Keratinocyte (primary cell): ENCODE measurements at regions not wholly inside any gene's neighbourhood (a gene's known extent, or its start where the extent isn't known, plus 50 kb on each side); places are given as distances from the start of the nearest gene placed in this dataset.

Experiments used
- DNase-seq: peaks from one replicate; pipeline ENCODE4 v3.0.0-alpha.2; 2011; ENCODE audit warnings: low read depth, missing footprints, low spot score
- FAIRE-seq: peaks from 2 replicates; lab custom pipeline; 2011; peaks lifted over from hg19 to GRCh38; lab: Jason Lieb, UNC
- H2AFZ ChIP-seq: 2 replicates; pipeline ENCODE4 v1.6.0; 2012; ENCODE audit warnings: low read length, control low read depth, inconsistent platforms; ENCODE audit not compliant: control insufficient read depth
- H3K27ac ChIP-seq: 2 replicates; pipeline ENCODE4 v1.5.1; 2011; ENCODE audit warnings: low read length; ENCODE audit not compliant: control insufficient read depth, insufficient read depth
- H3K27me3 ChIP-seq: 3 replicates; pipeline ENCODE4 v1.6.0; 2011; ENCODE audit warnings: low read length; ENCODE audit not compliant: control insufficient read depth, insufficient read depth; ENCODE audit errors: extremely low read depth
- H3K36me3 ChIP-seq, 2 experiments: 2 replicates in 1 of 2; 3 replicates in 1 of 2; pipeline ENCODE4 v1.5.1; 2011; ENCODE audit warnings: low read length in 2 of 2, mild to moderate bottlenecking in 1 of 2; ENCODE audit not compliant: control insufficient read depth in 2 of 2, insufficient read depth in 2 of 2; ENCODE audit errors: extremely low read depth in 1 of 2
- H3K4me1 ChIP-seq: 3 replicates; pipeline ENCODE4 v1.5.1; 2011; ENCODE audit warnings: low read length; ENCODE audit not compliant: control insufficient read depth, insufficient read depth; ENCODE audit errors: extremely low read depth
- H3K4me2 ChIP-seq: 3 replicates; pipeline ENCODE4 v1.6.0; 2011; ENCODE audit warnings: low read depth, low read length; ENCODE audit not compliant: control insufficient read depth, insufficient read depth; ENCODE audit errors: extremely low read depth
- H3K4me3 ChIP-seq, 3 experiments: fragments of 200-600 bp in 1 of 3; sonication (generic) in 1 of 3; 2 replicates in 2 of 3; 3 replicates in 1 of 3; pipeline ENCODE4 v1.5.1; 2011 to 2016; ENCODE audit warnings: low read length in 3 of 3, mild to moderate bottlenecking in 3 of 3, control low read depth in 2 of 3, inconsistent platforms in 1 of 3, low read depth in 1 of 3, mixed read lengths in 1 of 3, mixed run types in 1 of 3, moderate library complexity in 1 of 3; ENCODE audit not compliant: control insufficient read depth in 2 of 3, insufficient read depth in 2 of 3; ENCODE audit errors: extremely low read depth in 1 of 3
- H3K79me2 ChIP-seq: 2 replicates; pipeline ENCODE4 v1.6.0; 2012; ENCODE audit warnings: low read length; ENCODE audit not compliant: control insufficient read depth, insufficient read depth
- H3K9ac ChIP-seq: 3 replicates; pipeline ENCODE4 v1.6.0; 2011; ENCODE audit warnings: low read length; ENCODE audit not compliant: control insufficient read depth, insufficient read depth; ENCODE audit errors: extremely low read depth
- H3K9me1 ChIP-seq: 3 replicates; pipeline ENCODE4 v1.6.0; 2011; ENCODE audit warnings: low read length; ENCODE audit not compliant: control insufficient read depth, insufficient read depth; ENCODE audit errors: extremely low read depth
- H3K9me3 ChIP-seq: 2 replicates; pipeline ENCODE4 v1.5.1; 2012; ENCODE audit warnings: low read depth, low read length; ENCODE audit not compliant: control insufficient read depth
- H4K20me1 ChIP-seq: 3 replicates; pipeline ENCODE4 v1.6.0; 2011; ENCODE audit warnings: low read length; ENCODE audit not compliant: control insufficient read depth, insufficient read depth; ENCODE audit errors: extremely low read depth
- CTCF ChIP-seq, 3 experiments: IDR thresholded peaks in 1 of 3; conservative IDR thresholded peaks in 1 of 3; optimal IDR thresholded peaks in 1 of 3; 2 replicates in 2 of 3; 3 replicates in 1 of 3; pipeline versions ENCODE3 to v1.5.1; 2011; ENCODE audit warnings: low read length in 3 of 3, mild to moderate bottlenecking in 3 of 3, moderate library complexity in 2 of 3, control low read depth in 1 of 3, inconsistent platforms in 1 of 3; ENCODE audit not compliant: insufficient read depth in 2 of 3; ENCODE audit errors: extremely low read depth in 1 of 3
- EZH2 ChIP-seq: IDR thresholded peaks from one replicate; pipeline ENCODE4 v1.6.1; 2012; ENCODE audit warnings: inconsistent platforms, mild to moderate bottlenecking, low read length, moderate library complexity
- dilution Hi-C: fragments of 300-500 bp; cut with MboI; formaldehyde crosslinking; loops from one replicate; pipeline ENCODE4 v1.7.0; 2020; ENCODE audit warnings: low sequenced_read_pairs; ENCODE audit not compliant: extremely low pct_ligation_motif_present

GRCh38 chr22:49599691-49600455 lies 227.8 kb downstream of the BRD1 start:
- Histone ChIP-seq H3K27me3 (no peaks in the 10 kb centered on the region), H3K36me3 (no peaks in the 10 kb centered on the region), H3K4me1 (no peaks in the 10 kb centered on the region), H3K4me3 (no peak overlapping the region), H3K79me2 (no peaks in the 10 kb centered on the region), H3K27ac (no peak overlapping the region), H3K9me1 (no peaks in the 10 kb centered on the region), H4K20me1 (no peaks in the 10 kb centered on the region), H3K9ac (no peak overlapping the region), H3K9me3 (peaks cover 31% of the 10 kb centered on the region), H2AFZ (no peak overlapping the region), H3K4me2 (no peak overlapping the region)
- dilution Hi-C loops, result no loop called here
- TF ChIP-seq CTCF (optimal IDR thresholded peaks at IDR 0.05 in 1 of 3, IDR thresholded peaks at IDR 0.05 in 1 of 3, conservative IDR thresholded peaks at IDR 0.05 in 1 of 3; ENCODE audit: extremely low read depth in 1 of 3, insufficient read depth in 2 of 3, low read length in 3 of 3) (no peak), EZH2 (no peak)
- FAIRE-seq (no peak), DNase-seq (no peak)

GRCh38 chr22:49599039-49599438 lies 228.6 kb downstream of the BRD1 start:
- no peaks in the 10 kb centered on the region for H3K79me2 ChIP-seq
- H3K9me3 ChIP-seq, result peaks cover 31% of the 10 kb centered on the region
- FAIRE-seq, result no peak

More at GRCh38 chr22:49599039-49599438, 228.6 kb downstream of the BRD1 start:
- no peaks in the 10 kb centered on the region for H3K27me3 ChIP-seq
- dilution Hi-C loops, result no loop called here
- H2AFZ ChIP-seq, result no peak overlapping the region
- no peaks in the 10 kb centered on the region for H3K4me1 ChIP-seq
- no peak for DNase-seq
- TF ChIP-seq CTCF (optimal IDR thresholded peaks at IDR 0.05 in 1 of 3, IDR thresholded peaks at IDR 0.05 in 1 of 3, conservative IDR thresholded peaks at IDR 0.05 in 1 of 3; ENCODE audit: extremely low read depth in 1 of 3, insufficient read depth in 2 of 3, low read length in 3 of 3) (no peak), EZH2 (no peak)
- no peak overlapping the region for H3K27ac ChIP-seq
- H3K36me3 ChIP-seq, result no peaks in the 10 kb centered on the region
- no peak overlapping the region for H3K9ac ChIP-seq
- H3K4me3 ChIP-seq, result no peak overlapping the region
- no peak overlapping the region for H3K4me2 ChIP-seq
- H4K20me1 ChIP-seq, result no peaks in the 10 kb centered on the region
- H3K9me1 ChIP-seq, result no peaks in the 10 kb centered on the region
